Osteocyte (in vitro differentiated cells): ENCODE measurements at regions not wholly inside any gene's neighbourhood (a gene's known extent, or its start where the extent isn't known, plus 50 kb on each side); places are given as distances from the start of the nearest gene placed in this dataset.
A peak's percentile ranks its signal among the peaks of the same experiment; 100 is the strongest.

Experiments
- DNase-seq: peaks from one replicate; pipeline ENCODE4 v3.0.0; 2021; ENCODE audit warnings: mixed read lengths; ENCODE audit not compliant: unreplicated experiment; ENCODE audit errors: extremely low spot score
- H3K27ac Mint-ChIP-seq: one replicate; pipeline ENCODE4 v1.8.0; 2021; ENCODE audit warnings: mild to moderate bottlenecking, mixed read lengths; ENCODE audit not compliant: unreplicated experiment
- H3K27me3 Mint-ChIP-seq: one replicate; pipeline ENCODE4 v1.8.0; 2021; ENCODE audit warnings: mixed read lengths; ENCODE audit not compliant: unreplicated experiment
- H3K36me3 Mint-ChIP-seq: one replicate; pipeline ENCODE4 v1.8.0; 2021; ENCODE audit warnings: mixed read lengths; ENCODE audit not compliant: unreplicated experiment
- H3K4me1 Mint-ChIP-seq: one replicate; pipeline ENCODE4 v1.8.0; 2021; ENCODE audit warnings: mixed read lengths; ENCODE audit not compliant: unreplicated experiment
- H3K4me3 Mint-ChIP-seq: one replicate; pipeline ENCODE4 v1.8.0; 2021; ENCODE audit warnings: mild to moderate bottlenecking, moderate library complexity, mixed read lengths; ENCODE audit not compliant: unreplicated experiment
- H3K9me3 Mint-ChIP-seq: one replicate; pipeline ENCODE4 v1.8.0; 2021; ENCODE audit warnings: mixed read lengths; ENCODE audit not compliant: unreplicated experiment
- TF ChIP-seq, protein P1 (sequence below): fragments of 200-600 bp; sonication (generic); IDR thresholded peaks from 2 replicates; pipeline ENCODE4 v1.5.0; 2021; ENCODE audit warnings: antibody characterized with exemption, mild to moderate bottlenecking, moderate library complexity

DNA sequence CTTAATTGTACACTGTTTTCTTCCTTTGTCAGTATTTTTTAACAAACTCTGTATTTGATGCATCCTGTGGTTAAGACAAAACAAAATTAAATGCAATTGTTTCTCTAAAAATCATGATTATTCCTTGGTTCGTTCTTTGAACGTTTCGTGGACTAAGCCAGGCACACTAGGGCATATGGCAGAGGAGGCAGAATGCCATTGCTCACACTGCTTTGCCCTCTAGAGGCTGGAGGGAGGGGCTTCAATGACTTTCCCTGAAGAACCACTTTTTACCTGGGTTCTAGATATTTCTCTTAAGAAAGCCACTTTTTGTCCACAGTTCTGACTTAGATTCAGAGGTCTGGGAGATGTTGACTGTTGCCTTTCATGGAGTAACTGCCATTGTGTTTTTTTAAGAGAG, 236.2 kb upstream of the ADAMTSL1 start:
- no peak for DNase-seq

GRCh38 chr9:18238254-18238653, 235.7 kb upstream of the ADAMTSL1 start:
- H3K27ac Mint-ChIP-seq = peak overlapping the region; percentile 62
- DNase-seq = no peak
- H3K27me3 Mint-ChIP-seq = no peaks in the 10 kb centered on the region
- peaks cover 8% of the 10 kb centered on the region for H3K9me3 Mint-ChIP-seq
- peaks cover 1% of the 10 kb centered on the region for H3K36me3 Mint-ChIP-seq
- H3K4me1 Mint-ChIP-seq = peaks cover 22% of the 10 kb centered on the region
- H3K4me3 Mint-ChIP-seq = no peak overlapping the region
- TF ChIP-seq, protein P1, sequence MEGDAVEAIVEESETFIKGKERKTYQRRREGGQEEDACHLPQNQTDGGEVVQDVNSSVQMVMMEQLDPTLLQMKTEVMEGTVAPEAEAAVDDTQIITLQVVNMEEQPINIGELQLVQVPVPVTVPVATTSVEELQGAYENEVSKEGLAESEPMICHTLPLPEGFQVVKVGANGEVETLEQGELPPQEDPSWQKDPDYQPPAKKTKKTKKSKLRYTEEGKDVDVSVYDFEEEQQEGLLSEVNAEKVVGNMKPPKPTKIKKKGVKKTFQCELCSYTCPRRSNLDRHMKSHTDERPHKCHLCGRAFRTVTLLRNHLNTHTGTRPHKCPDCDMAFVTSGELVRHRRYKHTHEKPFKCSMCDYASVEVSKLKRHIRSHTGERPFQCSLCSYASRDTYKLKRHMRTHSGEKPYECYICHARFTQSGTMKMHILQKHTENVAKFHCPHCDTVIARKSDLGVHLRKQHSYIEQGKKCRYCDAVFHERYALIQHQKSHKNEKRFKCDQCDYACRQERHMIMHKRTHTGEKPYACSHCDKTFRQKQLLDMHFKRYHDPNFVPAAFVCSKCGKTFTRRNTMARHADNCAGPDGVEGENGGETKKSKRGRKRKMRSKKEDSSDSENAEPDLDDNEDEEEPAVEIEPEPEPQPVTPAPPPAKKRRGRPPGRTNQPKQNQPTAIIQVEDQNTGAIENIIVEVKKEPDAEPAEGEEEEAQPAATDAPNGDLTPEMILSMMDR = no peak

More for the DNA sequence above, 236.2 kb upstream of the ADAMTSL1 start:
- Mint-ChIP-seq H3K27ac (peak overlapping the region; percentile 62), H3K4me1 (peaks cover 22% of the 10 kb centered on the region), H3K27me3 (no peaks in the 10 kb centered on the region), H3K36me3 (no peaks in the 10 kb centered on the region), H3K4me3 (no peak overlapping the region), H3K9me3 (peaks cover 6% of the 10 kb centered on the region)
- TF ChIP-seq, protein P1 = no peak

DNA sequence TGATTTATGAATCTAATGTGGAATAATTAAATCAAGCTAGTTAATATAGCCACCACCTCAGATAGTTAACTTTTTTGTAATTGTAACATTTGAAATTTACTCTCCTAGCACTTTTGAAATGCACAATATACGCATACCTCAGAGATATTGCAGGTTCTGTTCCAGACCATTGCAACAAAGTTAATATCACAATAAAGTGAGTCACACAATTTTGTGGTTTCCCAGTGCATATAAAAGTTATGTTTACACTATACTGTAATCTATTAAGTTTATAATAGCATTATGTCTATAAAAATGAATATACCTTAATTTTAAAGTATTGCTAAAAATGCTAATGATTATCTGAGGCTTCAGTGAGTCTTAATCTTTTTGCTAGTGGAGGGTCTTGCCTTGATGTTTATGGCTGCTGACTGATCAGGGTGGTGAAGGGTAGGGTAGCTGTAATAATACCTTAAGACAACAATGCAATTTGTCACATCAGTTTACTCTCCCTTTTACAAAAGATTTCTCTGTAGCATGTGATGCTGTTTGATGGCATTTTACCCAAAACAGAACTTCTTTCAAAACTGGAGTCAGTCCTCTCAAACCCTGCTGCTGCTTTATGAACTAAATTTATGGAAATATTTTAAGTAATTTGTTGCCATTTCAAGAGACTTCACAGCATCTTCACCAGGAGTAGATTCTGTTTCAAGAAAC, 235.1 kb upstream of the ADAMTSL1 start:
- peaks cover 22% of the 10 kb centered on the region for H3K4me1 Mint-ChIP-seq
- peaks cover 4% of the 10 kb centered on the region for H3K36me3 Mint-ChIP-seq
- H3K4me3 Mint-ChIP-seq = no peak overlapping the region
- peaks cover 13% of the 10 kb centered on the region for H3K9me3 Mint-ChIP-seq
- no peak for DNase-seq
- TF ChIP-seq, protein P1 = no peak
- H3K27me3 Mint-ChIP-seq = no peaks in the 10 kb centered on the region
- H3K27ac Mint-ChIP-seq = no peak overlapping the region

- Mint-ChIP-seq H3K9me3 (peaks cover 13% of the 10 kb centered on the region), H3K27ac (no peak overlapping the region), H3K27me3 (no peaks in the 10 kb centered on the region), H3K36me3 (peaks cover 4% of the 10 kb centered on the region), H3K4me1 (peaks cover 22% of the 10 kb centered on the region), H3K4me3 (no peak overlapping the region)
- no peak for DNase-seq
- TF ChIP-seq, protein P1 = no peak
These were observed 233.7 kb upstream of the ADAMTSL1 start for GRCh38 chr9:18240213-18240612.

DNA sequence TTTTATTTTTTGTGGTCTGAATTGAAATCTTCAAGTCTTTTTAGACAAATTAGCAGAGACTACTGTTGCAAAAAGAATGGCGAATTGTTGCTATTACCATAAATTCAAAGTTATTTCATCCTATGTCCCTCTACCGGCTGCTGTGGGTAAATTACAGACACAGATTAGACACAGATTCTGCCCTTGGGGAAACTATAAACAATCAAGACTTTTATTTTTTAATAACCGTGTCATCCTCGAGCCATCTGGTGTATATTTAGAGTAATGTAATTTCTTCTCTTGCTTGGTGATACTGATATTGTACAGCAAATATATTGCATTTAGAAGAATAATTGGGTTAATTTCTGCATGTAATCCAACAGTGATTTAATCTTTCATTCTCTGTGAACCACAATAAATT, 228.0 kb upstream of the ADAMTSL1 start:
- no peak overlapping the region for H3K4me3 Mint-ChIP-seq
- DNase-seq = no peak
- peaks cover 4% of the 10 kb centered on the region for H3K36me3 Mint-ChIP-seq
- TF ChIP-seq, protein P1 = peak; percentile 41
- H3K27me3 Mint-ChIP-seq = no peaks in the 10 kb centered on the region
- no peak overlapping the region for H3K27ac Mint-ChIP-seq
- peaks cover 13% of the 10 kb centered on the region for H3K9me3 Mint-ChIP-seq
- no peaks in the 10 kb centered on the region for H3K4me1 Mint-ChIP-seq
